Nephron (organoid): ENCODE measurements at regions not wholly inside any gene's neighbourhood (a gene's known extent, or its start where the extent isn't known, plus 50 kb on each side); places are given as distances from the start of the nearest gene placed in this dataset.

Experiments
- H3K27ac Mint-ChIP-seq, 3 experiments: 2 replicates each; pipeline ENCODE4 v1.8.0; 2020; ENCODE audit warnings: mixed read lengths in 3 of 3, mild to moderate bottlenecking in 2 of 3, moderate library complexity in 1 of 3
- H3K27me3 Mint-ChIP-seq: 2 replicates; pipeline ENCODE4 v1.8.0; 2021; ENCODE audit warnings: low read depth, mild to moderate bottlenecking, moderate library complexity, mixed read lengths
- H3K36me3 Mint-ChIP-seq: 2 replicates; pipeline ENCODE4 v1.8.0; 2020; ENCODE audit warnings: low read depth, mixed read lengths
- H3K4me1 Mint-ChIP-seq: 2 replicates; pipeline ENCODE4 v1.8.0; 2020; ENCODE audit warnings: mixed read lengths
- H3K4me3 Mint-ChIP-seq, 3 experiments: 2 replicates each; pipeline ENCODE4 v1.8.0; 2020; ENCODE audit warnings: mild to moderate bottlenecking in 3 of 3, mixed read lengths in 3 of 3, moderate library complexity in 2 of 3
- H3K9me3 Mint-ChIP-seq: 2 replicates; pipeline ENCODE4 v1.8.0; 2020; ENCODE audit warnings: mixed read lengths
- CTCF ChIP-seq, 3 experiments: fragments of 200-600 bp; sonication (generic); IDR thresholded peaks; one replicate each; pipeline ENCODE4 v1.5.0; 2021; ENCODE audit warnings: antibody characterized with exemption in 3 of 3; ENCODE audit not compliant: unreplicated experiment in 3 of 3

- Mint-ChIP-seq H3K9me3 (peaks cover 24% of the 10 kb centered on the region), H3K27ac (peak overlapping the region; percentile 27 to 44 (median 37)), H3K4me1 (peaks cover 7% of the 10 kb centered on the region), H3K27me3 (no peaks in the 10 kb centered on the region), H3K36me3 (peaks cover 4% of the 10 kb centered on the region), H3K4me3 (peak overlapping the region in 1 of 3 experiments; percentile 1)
- TF ChIP-seq CTCF (IDR thresholded peaks at IDR 0.05; ENCODE audit: unreplicated experiment in 3 of 3) = no peak
These were observed 201.9 kb downstream of the RFC3 start for GRCh38 chr13:34019870-34020269.

- H3K4me3 Mint-ChIP-seq = no peak overlapping the region
- peaks cover 4% of the 10 kb centered on the region for H3K36me3 Mint-ChIP-seq
- peaks cover 24% of the 10 kb centered on the region for H3K9me3 Mint-ChIP-seq
- TF ChIP-seq CTCF (IDR thresholded peaks at IDR 0.05; ENCODE audit: unreplicated experiment in 3 of 3) = no peak
- H3K27me3 Mint-ChIP-seq = no peaks in the 10 kb centered on the region
- H3K27ac Mint-ChIP-seq = peak overlapping the region in 2 of 3 experiments; percentile 5 to 64
- peaks cover 7% of the 10 kb centered on the region for H3K4me1 Mint-ChIP-seq
These were observed 202.4 kb downstream of the RFC3 start for GRCh38 chr13:34020388-34020787.

GRCh38 chr13:34021619-34022018 lies 203.7 kb downstream of the RFC3 start:
- H3K27ac Mint-ChIP-seq = no peak overlapping the region
- peaks cover 28% of the 10 kb centered on the region for H3K9me3 Mint-ChIP-seq
- peaks cover 7% of the 10 kb centered on the region for H3K4me1 Mint-ChIP-seq
- H3K4me3 Mint-ChIP-seq = no peak overlapping the region
- H3K27me3 Mint-ChIP-seq = no peaks in the 10 kb centered on the region
- peaks cover 4% of the 10 kb centered on the region for H3K36me3 Mint-ChIP-seq
- TF ChIP-seq CTCF (IDR thresholded peaks at IDR 0.05; ENCODE audit: unreplicated experiment in 3 of 3) = no peak

- H3K9me3 Mint-ChIP-seq = peaks cover 30% of the 10 kb centered on the region
- TF ChIP-seq CTCF (IDR thresholded peaks at IDR 0.05; ENCODE audit: unreplicated experiment in 3 of 3) = no peak
- H3K4me1 Mint-ChIP-seq = no peaks in the 10 kb centered on the region
- H3K27ac Mint-ChIP-seq = no peak overlapping the region
- H3K27me3 Mint-ChIP-seq = no peaks in the 10 kb centered on the region
- peaks cover 4% of the 10 kb centered on the region for H3K36me3 Mint-ChIP-seq
- H3K4me3 Mint-ChIP-seq = no peak overlapping the region
These were observed 207.8 kb downstream of the RFC3 start for GRCh38 chr13:34025746-34026145.

GRCh38 chr13:34026308-34026707 lies 208.4 kb downstream of the RFC3 start:
- Mint-ChIP-seq H3K4me3 (no peak overlapping the region), H3K27me3 (no peaks in the 10 kb centered on the region), H3K27ac (no peak overlapping the region), H3K4me1 (peaks cover 1% of the 10 kb centered on the region), H3K9me3 (peaks cover 29% of the 10 kb centered on the region), H3K36me3 (peaks cover 4% of the 10 kb centered on the region)
- TF ChIP-seq CTCF (IDR thresholded peaks at IDR 0.05; ENCODE audit: unreplicated experiment in 3 of 3) = no peak
